Lower leg skin (tissue), 4 donors: ENCODE measurements at regions not wholly inside any gene's neighbourhood (a gene's known extent, or its start where the extent isn't known, plus 50 kb on each side); places are given as distances from the start of the nearest gene placed in this dataset.

ENCODE experiments used
- DNase-seq, 2 donors: peaks; one replicate each; pipeline ENCODE4 v3.0.0-alpha.2; 2019; ENCODE audit warnings: low spot score in 2 of 2
- H3K4me3 ChIP-seq: fragments of 200-600 bp; sonication (generic); 2 replicates; pipeline ENCODE4 v1.5.1; 2017; ENCODE audit warnings: mild to moderate bottlenecking, low read depth; ENCODE audit not compliant: poor library complexity, severe bottlenecking
- CTCF ChIP-seq, 3 donors: fragments of 450-650 bp; IDR thresholded peaks; one replicate each; pipeline ENCODE4 v1.5.1; 2016; ENCODE audit warnings: antibody characterized with exemption in 3 of 3, mild to moderate bottlenecking in 3 of 3, moderate library complexity in 2 of 3
- POLR2A ChIP-seq, 2 donors: fragments of 450-650 bp; IDR thresholded peaks; one replicate each; pipeline ENCODE4 v1.6.1; 2016 to 2017; ENCODE audit warnings: antibody characterized with exemption in 2 of 2, mild to moderate bottlenecking in 1 of 2, moderate library complexity in 1 of 2
- WGBS, 2 donors: methylation state at CpG; one replicate each; pipeline ENCODE4 v1.1.5; 2018; 5-methylcytosine and 5-hydroxymethylcytosine counted together
- intact Hi-C: fragments of 100-400 bp; cut with DNase I; formaldehyde crosslinking; loops from one replicate; pipeline ENCODE4 v1.15.0; 2023; ENCODE audit warnings: low total_unique reads

- intact Hi-C loops, result no loop called here
- DNase-seq, result peak in 1 of 2 donors; percentile 46
Observed at GRCh38 chr16:54370278-54371040, 83.9 kb upstream of the IRX3 start.

GRCh38 chr16:54369861-54370260, 83.3 kb upstream of the IRX3 start:
- intact Hi-C loops, result no loop called here
- 78 to 83% methylated on average over 8 of the region's 8 CpGs for WGBS, 2 donors
- no peak for DNase-seq
- no peak for TF ChIP-seq CTCF (IDR thresholded peaks at IDR 0.05)
- TF ChIP-seq POLR2A (IDR thresholded peaks at IDR 0.05), result no peak
- no peak overlapping the region for H3K4me3 ChIP-seq

More at GRCh38 chr16:54370278-54371040, 83.9 kb upstream of the IRX3 start:
- TF ChIP-seq CTCF (IDR thresholded peaks at IDR 0.05) (no peak), POLR2A (IDR thresholded peaks at IDR 0.05) (no peak)
- no peak overlapping the region for H3K4me3 ChIP-seq
- WGBS, 2 donors, result 78 to 85% methylated on average over 29 of the region's 29 CpGs

- DNase-seq, result no peak
- intact Hi-C loops, result no loop called here
- H3K4me3 ChIP-seq, result no peak overlapping the region
- TF ChIP-seq POLR2A (IDR thresholded peaks at IDR 0.05) (no peak), CTCF (IDR thresholded peaks at IDR 0.05) (no peak)
- WGBS, 2 donors, result 72 to 76% methylated on average over 2 of the region's 2 CpGs
Observed at GRCh38 chr16:54366943-54367342, 80.4 kb upstream of the IRX3 start.

GRCh38 chr16:54365990-54366634, 79.5 kb upstream of the IRX3 start:
- no peak overlapping the region for H3K4me3 ChIP-seq
- TF ChIP-seq POLR2A (IDR thresholded peaks at IDR 0.05) (no peak), CTCF (IDR thresholded peaks at IDR 0.05) (no peak)
- WGBS, 2 donors, result 91 to 93% methylated on average over 9 to 10 of the region's 10 CpGs
- intact Hi-C loops, result no loop called here
- no peak for DNase-seq

GRCh38 chr16:54363766-54364165, 77.2 kb upstream of the IRX3 start:
- DNase-seq, result no peak

More at GRCh38 chr16:54363766-54364165, 77.2 kb upstream of the IRX3 start:
- intact Hi-C loops, result no loop called here
- WGBS, 2 donors, result 96% methylated on average over 6 of the region's 6 CpGs
- TF ChIP-seq POLR2A (IDR thresholded peaks at IDR 0.05), result no peak
- TF ChIP-seq CTCF (IDR thresholded peaks at IDR 0.05), result no peak
- H3K4me3 ChIP-seq, result no peak overlapping the region
